Cardiac fibroblast (primary cell): ENCODE measurements at regions not wholly inside any gene's neighbourhood (a gene's known extent, or its start where the extent isn't known, plus 50 kb on each side); places are given as distances from the start of the nearest gene placed in this dataset.
A peak's percentile ranks its signal among the peaks of the same experiment; 100 is the strongest.

Source experiments
- DNase-seq, 2 donors: peaks; one replicate each; pipeline versions ENCODE4 v3.0.0 to v3.0.0-alpha.2; 2010; ENCODE audit warnings: low read depth in 2 of 2
- H3K4me3 ChIP-seq, 2 donors: replicated peaks in 1 of 2; 1 replicate in 1 of 2; 2 replicates in 1 of 2; pipeline ENCODE4 v1.5.1; 2011; ENCODE audit warnings: low read depth in 2 of 2, low read length in 2 of 2, mild to moderate bottlenecking in 2 of 2, moderate library complexity in 1 of 2
- CTCF ChIP-seq: IDR thresholded peaks from one replicate; pipeline ENCODE4 v1.5.1; 2011; ENCODE audit warnings: low read depth, mild to moderate bottlenecking, low read length, inconsistent platforms

DNA sequence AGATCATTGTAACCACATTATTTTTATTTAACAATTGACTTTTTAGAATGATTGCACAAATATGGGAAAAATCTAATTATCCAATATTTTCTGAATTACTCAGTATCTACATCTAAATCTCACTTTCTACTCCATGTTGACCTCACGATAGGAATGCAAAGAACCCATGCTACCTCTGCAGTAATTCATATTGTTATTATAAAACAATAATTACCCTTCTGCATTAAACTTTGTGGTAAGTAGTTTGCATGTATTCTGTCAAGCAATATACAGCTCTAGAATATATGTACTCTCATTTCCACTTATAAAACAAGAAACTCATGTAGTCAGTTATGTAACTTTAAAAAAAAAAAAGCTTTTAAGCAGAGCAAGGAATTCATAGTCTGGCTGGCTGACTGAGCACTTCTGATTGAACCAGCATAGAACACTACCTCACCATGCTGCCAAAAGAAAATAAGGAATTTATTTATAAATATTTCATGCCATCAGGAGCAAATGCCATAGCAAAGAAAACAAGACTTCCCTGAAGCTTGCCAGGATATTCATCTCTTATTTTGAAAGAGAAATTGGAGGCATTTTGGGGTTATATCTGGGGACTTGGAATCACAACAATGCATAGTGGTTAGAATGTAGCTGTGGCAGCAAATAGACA lies 895.7 kb downstream of the XPNPEP1 start:
- TF ChIP-seq CTCF = no peak
- DNase-seq = no peak
- no peak overlapping the region for H3K4me3 ChIP-seq

GRCh38 chr10:109025172-109025571 lies 898.1 kb downstream of the XPNPEP1 start:
- no peak for TF ChIP-seq CTCF
- no peak for DNase-seq

DNA sequence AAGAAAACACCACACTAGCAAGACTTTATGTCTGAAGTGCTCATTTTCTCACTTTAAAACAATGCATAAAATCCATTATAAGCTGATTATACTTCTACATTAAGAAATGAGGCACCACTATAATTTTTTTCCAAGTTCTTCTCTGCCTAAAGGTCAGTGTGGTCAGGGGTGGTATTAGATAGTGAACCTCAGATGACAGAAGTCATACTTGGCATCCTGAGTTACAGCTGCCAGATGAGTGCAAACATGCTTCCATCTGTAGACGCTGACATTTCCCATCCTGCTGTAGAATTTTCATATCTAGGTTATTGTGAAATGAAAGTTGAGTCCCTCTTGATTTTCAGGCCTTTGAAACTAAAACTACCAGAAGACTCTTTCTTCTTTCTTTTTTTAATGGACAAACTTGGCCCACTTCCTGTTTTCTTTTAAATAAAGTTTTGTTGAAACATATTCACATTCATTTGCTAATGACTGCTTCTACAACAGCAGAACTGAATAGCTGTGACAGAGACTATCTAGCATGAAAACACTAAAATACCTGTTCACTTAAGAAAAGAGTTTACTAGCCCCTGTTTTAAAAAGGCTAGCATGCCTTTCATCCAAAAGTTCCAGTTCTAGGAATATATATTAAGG lies 900.8 kb downstream of the XPNPEP1 start:
- H3K4me3 ChIP-seq = no peak overlapping the region
- no peak for TF ChIP-seq CTCF
- DNase-seq = no peak

More at GRCh38 chr10:109025172-109025571, 898.1 kb downstream of the XPNPEP1 start:
- H3K4me3 ChIP-seq = no peak overlapping the region

DNA sequence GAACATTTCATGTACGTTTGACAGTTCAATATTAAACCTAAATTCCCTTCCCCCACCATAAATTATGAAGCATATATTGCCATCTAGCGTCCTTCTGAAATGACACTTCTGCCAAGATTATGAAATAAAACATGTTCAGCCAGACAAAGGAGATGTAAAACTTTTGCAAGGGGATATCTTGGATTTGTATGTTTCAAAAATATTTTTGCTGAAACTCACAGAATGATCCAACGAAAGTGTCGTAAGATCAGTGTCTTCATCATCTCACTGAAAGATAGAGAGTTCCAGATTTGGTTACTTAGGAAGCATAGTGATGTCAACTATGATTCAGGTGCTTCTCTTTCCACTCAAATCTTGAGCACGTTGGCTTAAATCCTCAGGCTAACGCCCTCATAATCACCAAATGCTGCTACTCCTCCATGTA lies 904.3 kb downstream of the XPNPEP1 start:
- DNase-seq = peak; percentile 2 to 4
- TF ChIP-seq CTCF = no peak
- no peak overlapping the region for H3K4me3 ChIP-seq

DNA sequence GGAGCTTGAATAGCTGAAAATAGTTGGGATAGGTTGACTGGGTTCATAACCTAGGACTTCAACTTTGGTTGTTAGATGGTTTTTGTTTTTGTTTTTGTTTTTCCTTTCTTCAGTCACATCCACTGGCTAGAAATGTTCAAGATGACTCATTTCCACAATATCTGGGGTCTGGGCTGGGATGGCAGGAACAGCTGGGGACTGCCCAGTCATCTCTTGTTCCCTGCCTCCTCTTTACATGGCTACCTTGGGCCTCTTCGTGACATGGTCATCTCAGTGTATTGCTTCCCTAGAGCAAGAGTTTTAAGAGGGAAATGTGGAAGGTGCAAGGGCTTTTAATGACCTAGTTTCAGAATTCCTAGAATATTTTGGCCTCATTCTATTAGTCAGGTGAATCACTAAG lies 915.8 kb downstream of the XPNPEP1 start:
- no peak overlapping the region for H3K4me3 ChIP-seq
- no peak for TF ChIP-seq CTCF
- DNase-seq = no peak

GRCh38 chr10:108990441-108990840 lies 932.9 kb downstream of the XPNPEP1 start:
- no peak for DNase-seq
- no peak overlapping the region for H3K4me3 ChIP-seq
- TF ChIP-seq CTCF = no peak
